Skin epidermis (tissue), 12 donors: ENCODE measurements at regions not wholly inside any gene's neighbourhood (a gene's known extent, or its start where the extent isn't known, plus 50 kb on each side); places are given as distances from the start of the nearest gene placed in this dataset.

Experiments used
- H3K27ac ChIP-seq, 21 experiments: fragments of 200-600 bp; sonication (generic) in 11 of 21; one replicate each; pipeline ENCODE4 v1.5.0; 2020; ENCODE audit warnings: mild to moderate bottlenecking in 3 of 21, inconsistent platforms in 2 of 21, moderate library complexity in 2 of 21
- H3K4me3 ChIP-seq, 7 experiments: fragments of 200-600 bp; sonication (generic) in 2 of 7; one replicate each; pipeline ENCODE4 v1.5.0; 2020; ENCODE audit warnings: inconsistent platforms in 2 of 7, mild to moderate bottlenecking in 2 of 7, moderate library complexity in 1 of 7

DNA sequence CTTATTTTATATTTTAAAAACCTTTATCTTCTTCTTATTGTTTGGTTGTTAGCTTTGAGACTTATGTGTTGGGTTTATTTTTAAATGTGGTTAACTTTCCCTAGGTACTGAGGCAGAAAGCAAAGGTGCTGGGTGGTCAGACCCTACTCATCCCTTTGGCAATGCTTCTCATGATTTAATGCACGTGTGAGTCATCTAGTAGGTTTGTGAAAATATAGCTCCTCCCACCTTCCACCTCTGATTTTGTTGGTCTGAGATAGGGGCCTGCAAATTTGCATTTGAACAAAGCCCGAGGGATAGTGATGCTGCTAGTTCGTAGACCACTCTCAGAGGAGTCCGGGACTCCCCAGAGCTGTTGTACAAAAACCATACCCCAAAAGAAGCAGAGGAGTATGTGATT lies 771.3 kb upstream of the ARGLU1 start:
- no peak overlapping the region for H3K27ac ChIP-seq
- no peak overlapping the region for H3K4me3 ChIP-seq

GRCh38 chr13:107332188-107332587 lies 764.3 kb upstream of the ARGLU1 start:
- no peak overlapping the region for H3K4me3 ChIP-seq
- H3K27ac ChIP-seq = no peak overlapping the region

GRCh38 chr13:107331359-107331758 lies 763.4 kb upstream of the ARGLU1 start:
- no peak overlapping the region for H3K4me3 ChIP-seq
- no peak overlapping the region for H3K27ac ChIP-seq

DNA sequence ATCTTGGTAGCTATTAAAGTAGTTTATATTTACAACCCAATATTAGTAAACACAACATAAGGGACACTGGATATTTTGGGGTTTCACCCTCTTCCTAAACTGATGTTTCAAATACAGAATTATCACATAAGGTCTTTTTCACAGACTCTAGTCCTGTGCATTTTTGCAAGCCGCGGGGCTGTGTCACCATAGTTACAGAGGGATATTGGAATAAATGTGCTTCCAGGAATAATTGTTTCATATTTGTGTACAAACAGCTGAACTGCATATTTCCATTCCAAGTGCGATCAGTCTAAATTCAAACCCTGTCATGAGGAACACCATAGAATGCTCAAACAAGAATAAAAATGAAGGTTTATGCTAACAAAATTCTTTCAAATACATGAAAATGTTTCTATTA lies 762.5 kb upstream of the ARGLU1 start:
- Histone ChIP-seq H3K4me3 (no peak overlapping the region), H3K27ac (no peak overlapping the region)

DNA sequence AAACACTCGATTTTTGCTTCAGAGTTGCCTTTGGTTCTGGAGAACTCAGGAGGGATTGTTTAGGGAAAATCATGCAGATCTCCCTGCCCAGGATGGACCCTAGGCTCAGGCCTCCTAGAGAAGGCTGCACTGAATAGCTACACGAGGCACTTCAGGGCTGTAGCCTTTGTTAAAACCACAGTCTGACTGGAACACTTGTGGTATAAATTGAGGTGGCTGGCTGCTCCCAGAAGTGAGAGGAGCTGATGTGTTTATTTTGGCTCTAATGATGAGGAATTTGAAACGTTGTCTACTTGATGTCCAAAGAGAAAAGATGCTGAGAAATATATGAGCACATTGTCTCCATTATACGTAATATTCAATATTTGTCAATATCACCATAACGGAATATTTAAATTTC lies 762.1 kb upstream of the ARGLU1 start:
- Histone ChIP-seq H3K27ac (no peak overlapping the region), H3K4me3 (no peak overlapping the region)

- Histone ChIP-seq H3K4me3 (no peak overlapping the region), H3K27ac (no peak overlapping the region)
Observed at GRCh38 chr13:107324416-107325204, 756.7 kb upstream of the ARGLU1 start.

GRCh38 chr13:107322228-107322627 lies 754.3 kb upstream of the ARGLU1 start:
- Histone ChIP-seq H3K4me3 (no peak overlapping the region), H3K27ac (no peak overlapping the region)

- Histone ChIP-seq H3K4me3 (no peak overlapping the region), H3K27ac (no peak overlapping the region)
Observed at GRCh38 chr13:107305178-107305577, 737.2 kb upstream of the ARGLU1 start.

DNA sequence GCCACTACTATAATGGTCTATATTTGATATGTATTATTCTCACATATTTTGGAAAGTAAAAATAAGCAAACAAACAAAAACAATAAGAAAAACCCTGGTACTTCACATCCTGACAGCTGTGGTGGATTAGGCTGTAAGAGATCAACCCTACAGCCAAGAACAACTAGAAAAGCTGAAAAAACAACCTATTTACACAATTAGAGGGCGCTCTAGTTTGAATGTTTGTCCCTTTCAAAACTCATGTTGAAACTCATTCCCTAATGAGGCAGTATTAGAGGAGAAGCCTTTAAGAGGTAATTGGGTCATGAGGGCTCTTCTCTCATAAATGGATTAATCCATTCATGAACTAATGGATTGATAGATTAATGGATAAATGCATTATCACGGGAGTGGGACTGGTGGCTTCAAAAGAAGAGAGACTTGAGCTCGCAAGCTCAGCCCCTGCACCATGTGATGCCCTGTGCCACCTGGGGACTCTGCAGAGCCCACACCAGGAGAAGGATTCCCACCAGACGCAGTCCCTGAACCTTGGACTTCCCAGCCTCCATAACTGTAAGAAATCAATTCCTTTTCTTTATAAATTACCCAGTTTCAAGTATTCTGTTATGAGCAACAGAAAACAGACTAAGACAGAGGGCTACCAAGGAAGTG lies 733.9 kb upstream of the ARGLU1 start:
- H3K27ac ChIP-seq = no peak overlapping the region
- no peak overlapping the region for H3K4me3 ChIP-seq

DNA sequence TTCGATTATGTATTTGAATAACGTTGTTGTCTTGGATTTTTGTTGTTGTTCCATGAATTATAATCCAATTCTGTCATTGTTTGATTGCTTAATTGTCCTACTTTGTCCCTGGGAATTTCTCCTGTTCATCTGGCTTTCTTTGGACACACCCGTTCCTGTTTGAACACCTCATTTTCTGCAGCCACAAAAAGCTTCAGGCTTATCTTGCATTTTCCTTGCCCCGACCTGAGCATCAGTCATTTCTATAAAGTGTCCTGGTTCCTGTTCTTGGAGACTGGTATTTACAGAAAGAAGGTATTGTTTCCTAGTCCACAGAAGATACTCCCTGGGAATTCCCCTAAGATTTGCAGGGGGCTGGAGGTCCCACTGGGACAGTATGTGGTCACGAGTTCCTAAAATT lies 731.8 kb upstream of the ARGLU1 start:
- Histone ChIP-seq H3K4me3 (no peak overlapping the region), H3K27ac (no peak overlapping the region)

DNA sequence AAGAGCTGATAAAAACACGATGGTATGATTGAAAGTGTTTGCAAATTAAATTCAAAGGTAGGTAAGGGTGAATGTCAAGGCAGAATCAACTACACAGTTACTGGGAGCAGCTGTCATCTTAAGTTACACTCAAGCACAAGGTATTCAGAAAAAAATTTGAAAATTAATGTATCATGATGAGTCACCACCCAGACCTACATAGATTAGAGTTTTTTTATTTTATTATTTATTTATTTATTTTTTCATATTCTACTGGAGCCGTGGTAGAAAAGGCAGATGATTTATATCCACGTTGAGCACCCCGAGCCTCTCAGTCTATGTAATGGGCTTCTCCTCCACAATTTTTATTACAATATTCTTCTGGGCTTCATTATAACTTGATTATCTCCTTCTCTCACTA lies 728.9 kb upstream of the ARGLU1 start:
- no peak overlapping the region for H3K27ac ChIP-seq
- no peak overlapping the region for H3K4me3 ChIP-seq

- Histone ChIP-seq H3K27ac (no peak overlapping the region), H3K4me3 (no peak overlapping the region)
Observed at GRCh38 chr13:107295416-107296140, 727.6 kb upstream of the ARGLU1 start.

DNA sequence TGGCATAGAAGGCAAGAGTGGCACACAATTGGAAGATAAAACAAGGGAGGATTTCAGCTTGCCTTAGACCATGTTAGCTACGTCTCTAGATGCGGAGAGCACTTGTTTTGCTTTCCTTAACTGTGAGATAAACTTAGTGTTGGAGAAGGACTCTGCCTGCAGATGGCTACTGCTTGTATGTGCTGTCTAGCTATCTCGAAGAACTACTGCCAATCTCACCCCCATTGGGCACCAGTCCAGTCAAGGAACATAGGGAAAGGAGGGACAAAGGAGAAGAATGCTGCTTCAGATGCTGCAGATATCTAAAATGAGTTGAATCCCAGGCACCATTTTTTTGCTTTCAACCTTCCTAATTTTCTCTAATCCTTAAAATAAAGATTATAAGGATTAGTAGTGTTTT lies 726.0 kb upstream of the ARGLU1 start:
- H3K27ac ChIP-seq = peak overlapping the region in 1 of 21 experiments; percentile 5
- H3K4me3 ChIP-seq = no peak overlapping the region

GRCh38 chr13:107291875-107292274 lies 723.9 kb upstream of the ARGLU1 start:
- Histone ChIP-seq H3K27ac (no peak overlapping the region), H3K4me3 (no peak overlapping the region)

DNA sequence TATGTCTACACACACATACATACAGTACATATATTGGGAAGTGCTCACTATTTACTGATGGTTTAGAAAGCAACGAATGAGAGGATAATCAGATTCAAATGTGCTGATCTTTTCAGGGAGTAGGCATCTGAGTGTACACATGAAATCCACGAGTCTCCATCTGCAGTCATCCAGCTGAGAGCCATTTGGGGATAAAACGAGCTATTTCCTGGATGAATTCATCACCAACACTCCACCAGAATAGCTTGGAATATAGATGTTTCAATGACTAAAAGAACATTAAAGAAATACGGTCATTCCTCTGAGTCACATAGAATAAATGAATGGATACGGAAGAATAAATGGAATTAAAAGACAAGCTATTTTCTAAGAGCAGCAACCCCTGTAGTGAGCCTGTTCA lies 721.6 kb upstream of the ARGLU1 start:
- Histone ChIP-seq H3K4me3 (no peak overlapping the region), H3K27ac (no peak overlapping the region)

GRCh38 chr13:107284173-107284572 lies 716.2 kb upstream of the ARGLU1 start:
- Histone ChIP-seq H3K4me3 (no peak overlapping the region), H3K27ac (peak overlapping the region in 1 of 21 experiments; percentile 33)

- Histone ChIP-seq H3K27ac (peak overlapping the region in 1 of 21 experiments; percentile 24), H3K4me3 (no peak overlapping the region)
Observed at GRCh38 chr13:107277911-107278310, 710.0 kb upstream of the ARGLU1 start.

DNA sequence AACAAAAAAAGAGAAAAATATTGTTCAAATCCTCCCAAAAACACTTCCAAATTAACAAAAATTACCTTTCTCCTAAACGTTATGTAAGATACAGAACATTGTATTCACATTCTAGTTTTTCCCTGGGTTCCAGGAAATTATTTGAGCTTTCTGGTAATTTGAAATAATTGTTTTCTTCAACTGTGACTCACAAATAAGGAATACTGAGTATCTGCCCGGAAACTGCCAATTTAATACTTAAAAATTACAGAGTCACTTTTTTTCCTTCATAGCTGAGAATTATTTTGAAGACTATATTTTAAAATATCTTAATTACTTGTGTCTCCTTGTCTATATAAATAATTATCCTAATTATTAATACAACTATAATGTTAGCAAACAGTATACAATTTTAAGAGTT lies 709.0 kb upstream of the ARGLU1 start:
- no peak overlapping the region for H3K4me3 ChIP-seq
- H3K27ac ChIP-seq = no peak overlapping the region

DNA sequence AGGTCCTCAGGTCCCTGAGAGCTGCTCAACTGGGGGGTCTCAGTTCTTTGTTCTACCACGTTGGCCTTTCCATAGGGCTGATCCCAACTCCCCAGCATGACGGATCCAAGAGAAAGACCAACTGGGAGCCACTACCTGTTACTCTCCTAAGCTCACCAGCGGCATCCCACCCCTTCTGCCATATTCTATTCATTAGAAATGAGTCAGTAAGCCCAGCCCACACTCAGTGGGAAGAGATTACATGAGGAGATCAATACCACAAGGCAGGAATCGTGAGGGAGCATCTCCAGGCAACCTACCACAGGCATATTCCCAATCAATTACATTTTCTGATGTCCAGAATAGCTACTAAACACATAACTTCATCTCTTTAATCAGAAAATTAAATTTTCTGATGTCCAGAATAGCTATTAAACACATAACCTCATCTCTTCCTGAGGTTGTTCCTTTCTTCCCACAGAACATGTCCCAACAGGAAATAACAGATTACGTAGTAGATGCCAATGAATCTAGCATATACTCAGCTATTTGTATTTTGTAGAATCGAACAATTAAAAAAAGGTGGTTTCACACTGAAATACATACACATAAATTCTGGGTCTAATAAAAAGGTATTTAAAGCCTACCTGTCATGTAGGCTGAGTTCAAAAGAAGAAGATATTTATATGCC lies 708.1 kb upstream of the ARGLU1 start:
- Histone ChIP-seq H3K4me3 (no peak overlapping the region), H3K27ac (no peak overlapping the region)

DNA sequence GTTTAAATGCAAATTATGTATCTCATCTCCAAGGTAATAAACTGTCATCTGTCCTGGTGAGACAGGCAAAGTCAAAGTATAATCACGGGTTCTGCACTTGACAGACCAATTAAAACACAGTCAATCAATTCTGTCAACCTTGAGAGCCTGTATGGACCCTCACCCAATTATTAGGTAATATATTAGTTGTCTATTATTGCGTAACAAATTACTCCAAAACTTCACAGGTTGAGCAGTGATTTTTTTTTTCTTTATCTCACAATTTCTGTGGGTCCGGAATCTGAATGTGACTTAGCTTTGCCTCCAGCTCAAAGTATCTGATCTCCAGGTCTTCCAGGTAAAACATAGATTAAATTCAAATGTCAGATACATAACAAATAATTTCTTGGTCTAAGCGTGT lies 707.4 kb upstream of the ARGLU1 start:
- no peak overlapping the region for H3K4me3 ChIP-seq

More for the DNA sequence above, 707.4 kb upstream of the ARGLU1 start:
- no peak overlapping the region for H3K27ac ChIP-seq
